Esophagus muscularis mucosa (tissue), 4 donors: ENCODE measurements at regions not wholly inside any gene's neighbourhood (a gene's known extent, or its start where the extent isn't known, plus 50 kb on each side); places are given as distances from the start of the nearest gene placed in this dataset.

Experiments used
- EP300 ChIP-seq: sonication (generic); formaldehyde crosslinking; IDR thresholded peaks from one replicate; pipeline ENCODE4 v1.6.1; 2017; ENCODE audit warnings: antibody characterized with exemption
- POLR2A ChIP-seq: fragments of 450-650 bp; IDR thresholded peaks from one replicate; pipeline ENCODE4 v1.6.1; 2017; ENCODE audit warnings: antibody characterized with exemption, moderate library complexity, mild to moderate bottlenecking, low read depth
- POLR2AphosphoS5 ChIP-seq, 2 donors: sonication (generic); formaldehyde crosslinking; IDR thresholded peaks; one replicate each; pipeline ENCODE4 v1.6.1; 2017; ENCODE audit warnings: antibody characterized with exemption in 2 of 2
- TF ChIP-seq, protein P1 (sequence below), 3 experiments: fragments of 200-600 bp in 2 of 3; fragments of 450-650 bp in 1 of 3; sonication (generic) in 2 of 3; IDR thresholded peaks; one replicate each; pipeline ENCODE4 v1.5.1; 2017 to 2019; ENCODE audit warnings: antibody characterized with exemption in 3 of 3, mild to moderate bottlenecking in 2 of 3, moderate library complexity in 1 of 3

DNA sequence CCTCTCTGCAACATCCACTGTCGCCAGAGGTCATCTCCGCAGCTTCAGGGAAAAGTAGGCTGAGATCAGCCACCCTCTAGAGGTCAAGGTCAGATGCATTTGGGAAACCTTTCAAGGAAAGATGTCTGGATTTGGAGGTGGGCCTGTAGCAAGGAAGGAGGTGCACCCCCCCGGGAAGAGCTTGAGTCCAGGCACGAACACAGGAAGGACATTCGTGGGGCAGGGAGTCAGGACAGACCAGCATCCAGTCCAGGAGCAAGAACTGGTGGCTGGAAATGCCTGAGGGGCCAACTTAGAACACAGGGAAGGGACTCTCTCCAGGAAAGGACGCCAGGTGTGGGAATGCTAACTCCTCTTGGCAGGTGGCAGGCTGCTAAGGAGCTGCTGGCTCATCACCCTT lies 614.1 kb upstream of the MGMT start:
- TF ChIP-seq, protein P1, sequence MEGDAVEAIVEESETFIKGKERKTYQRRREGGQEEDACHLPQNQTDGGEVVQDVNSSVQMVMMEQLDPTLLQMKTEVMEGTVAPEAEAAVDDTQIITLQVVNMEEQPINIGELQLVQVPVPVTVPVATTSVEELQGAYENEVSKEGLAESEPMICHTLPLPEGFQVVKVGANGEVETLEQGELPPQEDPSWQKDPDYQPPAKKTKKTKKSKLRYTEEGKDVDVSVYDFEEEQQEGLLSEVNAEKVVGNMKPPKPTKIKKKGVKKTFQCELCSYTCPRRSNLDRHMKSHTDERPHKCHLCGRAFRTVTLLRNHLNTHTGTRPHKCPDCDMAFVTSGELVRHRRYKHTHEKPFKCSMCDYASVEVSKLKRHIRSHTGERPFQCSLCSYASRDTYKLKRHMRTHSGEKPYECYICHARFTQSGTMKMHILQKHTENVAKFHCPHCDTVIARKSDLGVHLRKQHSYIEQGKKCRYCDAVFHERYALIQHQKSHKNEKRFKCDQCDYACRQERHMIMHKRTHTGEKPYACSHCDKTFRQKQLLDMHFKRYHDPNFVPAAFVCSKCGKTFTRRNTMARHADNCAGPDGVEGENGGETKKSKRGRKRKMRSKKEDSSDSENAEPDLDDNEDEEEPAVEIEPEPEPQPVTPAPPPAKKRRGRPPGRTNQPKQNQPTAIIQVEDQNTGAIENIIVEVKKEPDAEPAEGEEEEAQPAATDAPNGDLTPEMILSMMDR (IDR thresholded peaks at IDR 0.05), result no peak
- no peak for TF ChIP-seq POLR2A
- no peak for TF ChIP-seq EP300
- no peak for TF ChIP-seq POLR2AphosphoS5 (IDR thresholded peaks at IDR 0.05)
